ENCODE measurements at regions not wholly inside any gene's neighbourhood (a gene's known extent, or its start where the extent isn't known, plus 50 kb on each side); places are given as distances from the start of the nearest gene placed in this dataset.

GRCh38 chr20:60697252-60697651 lies 554.8 kb upstream of the CDH4 start:
- DNase-seq, result no peak
- H3K27me3 ChIP-seq (replicated peaks; ENCODE audit: insufficient read depth, low read length), result no peaks in the 10 kb centered on the region
- H3K79me2 ChIP-seq (ENCODE audit: low read length), result no peaks in the 10 kb centered on the region
- no peak overlapping the region for H3K4me3 ChIP-seq (ENCODE audit: low read length)
- no peak overlapping the region for H3K9ac ChIP-seq (ENCODE audit: low read length)
- no peak overlapping the region for H2AFZ ChIP-seq (ENCODE audit: low read length)
- no peaks in the 10 kb centered on the region for H3K9me3 ChIP-seq (replicated peaks; ENCODE audit: insufficient read depth, low read length)
- TF ChIP-seq EZH2 (optimal IDR thresholded peaks at IDR 0.05; ENCODE audit: low read depth, low read length) (no peak), EZH2phosphoT487 (IDR thresholded peaks at IDR 0.05; ENCODE audit: low read length) (no peak)
- TF ChIP-seq, protein P1, sequence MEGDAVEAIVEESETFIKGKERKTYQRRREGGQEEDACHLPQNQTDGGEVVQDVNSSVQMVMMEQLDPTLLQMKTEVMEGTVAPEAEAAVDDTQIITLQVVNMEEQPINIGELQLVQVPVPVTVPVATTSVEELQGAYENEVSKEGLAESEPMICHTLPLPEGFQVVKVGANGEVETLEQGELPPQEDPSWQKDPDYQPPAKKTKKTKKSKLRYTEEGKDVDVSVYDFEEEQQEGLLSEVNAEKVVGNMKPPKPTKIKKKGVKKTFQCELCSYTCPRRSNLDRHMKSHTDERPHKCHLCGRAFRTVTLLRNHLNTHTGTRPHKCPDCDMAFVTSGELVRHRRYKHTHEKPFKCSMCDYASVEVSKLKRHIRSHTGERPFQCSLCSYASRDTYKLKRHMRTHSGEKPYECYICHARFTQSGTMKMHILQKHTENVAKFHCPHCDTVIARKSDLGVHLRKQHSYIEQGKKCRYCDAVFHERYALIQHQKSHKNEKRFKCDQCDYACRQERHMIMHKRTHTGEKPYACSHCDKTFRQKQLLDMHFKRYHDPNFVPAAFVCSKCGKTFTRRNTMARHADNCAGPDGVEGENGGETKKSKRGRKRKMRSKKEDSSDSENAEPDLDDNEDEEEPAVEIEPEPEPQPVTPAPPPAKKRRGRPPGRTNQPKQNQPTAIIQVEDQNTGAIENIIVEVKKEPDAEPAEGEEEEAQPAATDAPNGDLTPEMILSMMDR (IDR thresholded peaks at IDR 0.05; ENCODE audit: low read length), result no peak
- H3K27ac ChIP-seq (ENCODE audit: low read length), result no peak overlapping the region
- no peak overlapping the region for H3K4me2 ChIP-seq (ENCODE audit: low read depth, low read length)
- H3K9me2 ChIP-seq (replicated peaks; ENCODE audit: insufficient read depth, low read length), result no peaks in the 10 kb centered on the region
- H3K4me1 ChIP-seq (ENCODE audit: low read length), result no peaks in the 10 kb centered on the region
- H3F3A ChIP-seq (ENCODE audit: insufficient read depth, low read length), result no peaks in the 10 kb centered on the region
- H4K20me1 ChIP-seq (ENCODE audit: insufficient read depth, low read length), result no peaks in the 10 kb centered on the region
- no peaks in the 10 kb centered on the region for H3K36me3 ChIP-seq (replicated peaks; ENCODE audit: insufficient read depth, low read length)

DNA sequence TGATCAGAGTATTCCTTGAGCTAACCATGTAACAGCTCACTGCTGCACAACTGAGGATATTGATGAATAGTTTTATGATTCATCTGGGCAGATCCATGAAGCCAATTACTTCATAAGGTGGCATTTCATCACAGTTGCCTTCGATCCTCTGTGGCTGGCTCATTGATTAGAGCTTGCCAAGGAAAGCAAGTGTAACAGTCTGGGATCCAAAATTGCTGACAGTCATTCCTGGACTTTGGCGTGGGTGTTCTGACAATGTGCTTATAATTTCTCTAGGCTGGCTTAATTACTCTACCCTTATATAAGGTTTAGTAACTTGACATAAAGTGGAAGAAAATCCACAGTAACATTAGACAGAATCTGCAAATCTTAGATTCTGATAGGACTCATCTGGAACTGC lies 551.3 kb upstream of the CDH4 start:
- Histone ChIP-seq H2AFZ (ENCODE audit: low read length) (no peak overlapping the region), H3K9me2 (replicated peaks; ENCODE audit: insufficient read depth, low read length) (no peaks in the 10 kb centered on the region), H3K4me3 (ENCODE audit: low read length) (no peak overlapping the region), H3K79me2 (ENCODE audit: low read length) (no peaks in the 10 kb centered on the region), H3K9ac (ENCODE audit: low read length) (no peak overlapping the region), H3F3A (ENCODE audit: insufficient read depth, low read length) (no peaks in the 10 kb centered on the region), H3K4me2 (ENCODE audit: low read depth, low read length) (no peak overlapping the region), H3K4me1 (ENCODE audit: low read length) (no peaks in the 10 kb centered on the region), H3K27ac (ENCODE audit: low read length) (no peak overlapping the region), H4K20me1 (ENCODE audit: insufficient read depth, low read length) (no peaks in the 10 kb centered on the region), H3K9me3 (replicated peaks; ENCODE audit: insufficient read depth, low read length) (no peaks in the 10 kb centered on the region), H3K27me3 (replicated peaks; ENCODE audit: insufficient read depth, low read length) (no peaks in the 10 kb centered on the region), H3K36me3 (replicated peaks; ENCODE audit: insufficient read depth, low read length) (no peaks in the 10 kb centered on the region)
- TF ChIP-seq EZH2 (optimal IDR thresholded peaks at IDR 0.05; ENCODE audit: low read depth, low read length), result no peak
- DNase-seq, result no peak

- Histone ChIP-seq H3K9me2 (replicated peaks; ENCODE audit: insufficient read depth, low read length) (no peaks in the 10 kb centered on the region), H3K4me3 (ENCODE audit: low read length) (no peak overlapping the region), H3K79me2 (ENCODE audit: low read length) (no peaks in the 10 kb centered on the region), H3K9ac (ENCODE audit: low read length) (no peak overlapping the region), H3K4me1 (ENCODE audit: low read length) (no peaks in the 10 kb centered on the region), H3K27ac (ENCODE audit: low read length) (no peak overlapping the region), H4K20me1 (ENCODE audit: insufficient read depth, low read length) (no peaks in the 10 kb centered on the region), H3F3A (ENCODE audit: insufficient read depth, low read length) (no peaks in the 10 kb centered on the region), H2AFZ (ENCODE audit: low read length) (no peak overlapping the region), H3K4me2 (ENCODE audit: low read depth, low read length) (no peak overlapping the region), H3K36me3 (replicated peaks; ENCODE audit: insufficient read depth, low read length) (no peaks in the 10 kb centered on the region), H3K9me3 (replicated peaks; ENCODE audit: insufficient read depth, low read length) (no peaks in the 10 kb centered on the region), H3K27me3 (replicated peaks; ENCODE audit: insufficient read depth, low read length) (no peaks in the 10 kb centered on the region)
- no peak for DNase-seq
- TF ChIP-seq, protein P1 (IDR thresholded peaks at IDR 0.05; ENCODE audit: low read length), result no peak
- no peak for TF ChIP-seq EZH2 (optimal IDR thresholded peaks at IDR 0.05; ENCODE audit: low read depth, low read length)
- TF ChIP-seq EZH2phosphoT487 (IDR thresholded peaks at IDR 0.05; ENCODE audit: low read length), result no peak
These were observed 547.9 kb upstream of the CDH4 start for GRCh38 chr20:60704147-60704546.

GRCh38 chr20:60713396-60713795 lies 538.7 kb upstream of the CDH4 start:
- Histone ChIP-seq H3K79me2 (ENCODE audit: low read length) (no peaks in the 10 kb centered on the region), H3K27me3 (replicated peaks; ENCODE audit: insufficient read depth, low read length) (no peaks in the 10 kb centered on the region), H3F3A (ENCODE audit: insufficient read depth, low read length) (no peaks in the 10 kb centered on the region), H3K9ac (ENCODE audit: low read length) (no peak overlapping the region), H2AFZ (ENCODE audit: low read length) (no peak overlapping the region), H3K4me1 (ENCODE audit: low read length) (no peaks in the 10 kb centered on the region), H3K27ac (ENCODE audit: low read length) (no peak overlapping the region), H4K20me1 (ENCODE audit: insufficient read depth, low read length) (no peaks in the 10 kb centered on the region), H3K9me2 (replicated peaks; ENCODE audit: insufficient read depth, low read length) (no peaks in the 10 kb centered on the region), H3K36me3 (replicated peaks; ENCODE audit: insufficient read depth, low read length) (no peaks in the 10 kb centered on the region), H3K4me3 (ENCODE audit: low read length) (no peak overlapping the region), H3K9me3 (replicated peaks; ENCODE audit: insufficient read depth, low read length) (no peaks in the 10 kb centered on the region), H3K4me2 (ENCODE audit: low read depth, low read length) (no peak overlapping the region)
- TF ChIP-seq, protein P1 (IDR thresholded peaks at IDR 0.05; ENCODE audit: low read length), result no peak
- no peak for TF ChIP-seq EZH2 (optimal IDR thresholded peaks at IDR 0.05; ENCODE audit: low read depth, low read length)
- TF ChIP-seq EZH2phosphoT487 (IDR thresholded peaks at IDR 0.05; ENCODE audit: low read length), result no peak
- no peak for DNase-seq
